Suppressor macrophage treated with lipopolysaccharide for 1 hour (primary cell): ENCODE measurements at regions not wholly inside any gene's neighbourhood (a gene's known extent, or its start where the extent isn't known, plus 50 kb on each side); places are given as distances from the start of the nearest gene placed in this dataset.
"Not testable (repeated sequence)": the region's sequence is repeated elsewhere in the genome, so short reads cannot be mapped to it uniquely, and the experiment has no call there.

Experiments used
- DNase-seq, 3 donors: peaks; one replicate each; pipeline ENCODE4 v3.0.0-alpha.2; 2020 to 2022

GRCh38 chr12:9449181-9449580 lies 158.5 kb downstream of the KLRB1 start:
- DNase-seq = peak in 2 of 3 donors; percentile 21 to 37

GRCh38 chr12:9448648-9449047 lies 159.1 kb downstream of the KLRB1 start:
- DNase-seq = not testable (repeated sequence)

GRCh38 chr12:9447791-9448614 lies 159.7 kb downstream of the KLRB1 start:
- DNase-seq = peak; percentile 88 to 92 (median 88)

- not testable (repeated sequence) for DNase-seq
These were observed 160.6 kb downstream of the KLRB1 start for GRCh38 chr12:9446883-9447761.

- DNase-seq = not testable (repeated sequence)
These were observed 167.3 kb downstream of the KLRB1 start for GRCh38 chr12:9440428-9440827.

- DNase-seq = not testable (repeated sequence)
These were observed 172.0 kb downstream of the KLRB1 start for GRCh38 chr12:9435682-9436081.

GRCh38 chr12:9430385-9430784 lies 177.3 kb downstream of the KLRB1 start:
- not testable (repeated sequence) for DNase-seq

- DNase-seq = not testable (repeated sequence)
These were observed 178.9 kb downstream of the KLRB1 start for GRCh38 chr12:9428856-9429255.

- DNase-seq = not testable (repeated sequence)
These were observed 182.3 kb downstream of the KLRB1 start for GRCh38 chr12:9425429-9425828.

GRCh38 chr12:9424175-9424740 lies 183.5 kb downstream of the KLRB1 start:
- peak in 1 of 3 donors; percentile 3 for DNase-seq

GRCh38 chr12:9422689-9423088 lies 185.0 kb downstream of the KLRB1 start:
- not testable (repeated sequence) for DNase-seq

GRCh38 chr12:9421520-9422086 lies 186.1 kb downstream of the KLRB1 start:
- not testable (repeated sequence) for DNase-seq

- DNase-seq = not testable (repeated sequence)
These were observed 186.7 kb downstream of the KLRB1 start for GRCh38 chr12:9420817-9421519.

GRCh38 chr12:9418669-9419041 lies 189.1 kb downstream of the KLRB1 start:
- DNase-seq = not testable (repeated sequence)

- peak in 1 of 3 donors; percentile 3 for DNase-seq
These were observed 189.6 kb downstream of the KLRB1 start for GRCh38 chr12:9417947-9418668.

GRCh38 chr12:9417341-9417740 lies 190.4 kb downstream of the KLRB1 start:
- DNase-seq = not testable (repeated sequence)

- DNase-seq = not testable (repeated sequence)
These were observed 191.4 kb downstream of the KLRB1 start for GRCh38 chr12:9416346-9416745.

GRCh38 chr12:9415898-9416297 lies 191.8 kb downstream of the KLRB1 start:
- DNase-seq = not testable (repeated sequence)

GRCh38 chr12:9413862-9414261 lies 193.9 kb downstream of the KLRB1 start:
- DNase-seq = not testable (repeated sequence)

GRCh38 chr12:9412459-9412858 lies 195.3 kb downstream of the KLRB1 start:
- DNase-seq = not testable (repeated sequence)

GRCh38 chr12:9411616-9412268 lies 196.0 kb downstream of the KLRB1 start:
- not testable (repeated sequence) for DNase-seq
